SKM-1 (cell line): ENCODE measurements at regions not wholly inside any gene's neighbourhood (a gene's known extent, or its start where the extent isn't known, plus 50 kb on each side); places are given as distances from the start of the nearest gene placed in this dataset.
"Not testable (repeated sequence)": the region's sequence is repeated elsewhere in the genome, so short reads cannot be mapped to it uniquely, and the experiment has no call there.

Experiments used
- DNase-seq: peaks from one replicate; lab custom pipeline; 2025; ENCODE audit not compliant: unreplicated experiment; lab: John Stamatoyannopoulos, UW

GRCh38 chr18:33820517-33821371 is 242.7 kb downstream of the ASXL3 start:
- no peak for DNase-seq

- DNase-seq = not testable (repeated sequence)
Measured at GRCh38 chr18:33819692-33820343, 241.8 kb downstream of the ASXL3 start.

GRCh38 chr18:33818145-33818544 is 240.1 kb downstream of the ASXL3 start:
- DNase-seq = no peak

GRCh38 chr18:33817096-33817495 is 239.1 kb downstream of the ASXL3 start:
- no peak for DNase-seq

- no peak for DNase-seq
Measured at GRCh38 chr18:33814546-33814945, 236.5 kb downstream of the ASXL3 start.

GRCh38 chr18:33812186-33812585 is 234.2 kb downstream of the ASXL3 start:
- DNase-seq = no peak

GRCh38 chr18:33805592-33805991 is 227.6 kb downstream of the ASXL3 start:
- no peak for DNase-seq

GRCh38 chr18:33804258-33804657 is 226.2 kb downstream of the ASXL3 start:
- no peak for DNase-seq

- DNase-seq = no peak
Measured at GRCh38 chr18:33803636-33804035, 225.6 kb downstream of the ASXL3 start.

- no peak for DNase-seq
Measured at GRCh38 chr18:33802955-33803354, 224.9 kb downstream of the ASXL3 start.
